Small intestine (tissue), 7 donors: ENCODE measurements at regions not wholly inside any gene's neighbourhood (a gene's known extent, or its start where the extent isn't known, plus 50 kb on each side); places are given as distances from the start of the nearest gene placed in this dataset.

Experiments
- DNase-seq, 2 donors: peaks; one replicate each; pipeline versions ENCODE4 v3.0.0 to v3.0.0-alpha.2; 2013
- FAIRE-seq: peaks from 2 replicates; lab custom pipeline; 2012; peaks lifted over from hg19 to GRCh38; lab: Jason Lieb, UNC
- H3K27ac ChIP-seq, 3 donors: one replicate each; pipeline ENCODE4 v1.5.1; 2013; ENCODE audit warnings: low read length in 2 of 3, mild to moderate bottlenecking in 2 of 3, control low read depth in 1 of 3, inconsistent platforms in 1 of 3, low read depth in 1 of 3, moderate library complexity in 1 of 3
- H3K27me3 ChIP-seq, 3 donors: one replicate each; pipeline ENCODE4 v1.6.1; 2013; ENCODE audit warnings: low read length in 3 of 3, inconsistent platforms in 1 of 3; ENCODE audit not compliant: control insufficient read depth in 3 of 3, insufficient read depth in 3 of 3
- H3K36me3 ChIP-seq, 3 donors: one replicate each; pipeline ENCODE4 v1.6.1; 2013; ENCODE audit warnings: low read length in 3 of 3, inconsistent platforms in 1 of 3, low read depth in 1 of 3, mild to moderate bottlenecking in 1 of 3, moderate library complexity in 1 of 3; ENCODE audit not compliant: control insufficient read depth in 3 of 3, insufficient read depth in 2 of 3
- H3K4me1 ChIP-seq, 3 donors: one replicate each; pipeline ENCODE4 v1.6.1; 2013; ENCODE audit warnings: low read length in 2 of 3, inconsistent platforms in 1 of 3, low read depth in 1 of 3, mild to moderate bottlenecking in 1 of 3, moderate library complexity in 1 of 3; ENCODE audit not compliant: control insufficient read depth in 3 of 3, insufficient read depth in 2 of 3
- H3K4me3 ChIP-seq, 3 donors: one replicate each; pipeline ENCODE4 v1.5.1; 2013; ENCODE audit warnings: low read length in 3 of 3, control low read depth in 1 of 3, inconsistent platforms in 1 of 3, low read depth in 1 of 3, mild to moderate bottlenecking in 1 of 3, moderate library complexity in 1 of 3
- H3K9me3 ChIP-seq, 2 donors: one replicate each; pipeline ENCODE4 v1.6.1; 2013; ENCODE audit warnings: low read depth in 1 of 2, low read length in 1 of 2; ENCODE audit not compliant: control insufficient read depth in 2 of 2, insufficient read depth in 1 of 2
- WGBS, 3 donors: extraction: QIAGEN DNeasy Blood & Tissue Kit; methylation state at CpG; one replicate each; pipeline ENCODE4 v1.1.7; 2013; 5-methylcytosine and 5-hydroxymethylcytosine counted together
- donor health status: healthy with polysubstance abuse.
- donor health status: control.
- donor health status: control.
- donor health status: Bipolar disorder and iron deficiency.
- donor health status: healthy.

DNA sequence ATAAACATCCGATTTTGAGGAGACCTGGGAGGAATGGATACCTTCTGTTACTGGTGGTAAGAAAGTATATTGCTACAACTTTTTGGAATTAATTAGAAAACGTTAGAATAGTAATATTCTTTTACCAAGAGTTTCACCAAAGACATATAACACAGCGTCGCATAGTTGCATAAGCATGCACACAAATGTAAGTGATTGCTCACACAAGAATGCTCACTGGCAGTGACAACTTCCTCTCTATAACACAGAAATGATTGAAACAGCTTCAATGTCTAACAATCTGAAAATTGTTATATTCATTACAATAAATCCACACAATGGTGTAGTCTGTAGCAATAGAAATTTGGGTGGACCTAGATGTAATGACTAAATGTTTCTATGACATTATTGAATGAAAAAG lies 998.6 kb downstream of the TTLL7 start:
- Histone ChIP-seq H3K4me3 (no peak overlapping the region), H3K27ac (no peak overlapping the region), H3K27me3 (no peaks in the 10 kb centered on the region), H3K36me3 (no peaks in the 10 kb centered on the region), H3K9me3 (no peaks in the 10 kb centered on the region), H3K4me1 (no peaks in the 10 kb centered on the region)
- FAIRE-seq: no peak
- no peak for DNase-seq
- 80 to 85% (median 81%) methylated on average over 4 of the region's 4 CpGs for WGBS, 3 donors

DNA sequence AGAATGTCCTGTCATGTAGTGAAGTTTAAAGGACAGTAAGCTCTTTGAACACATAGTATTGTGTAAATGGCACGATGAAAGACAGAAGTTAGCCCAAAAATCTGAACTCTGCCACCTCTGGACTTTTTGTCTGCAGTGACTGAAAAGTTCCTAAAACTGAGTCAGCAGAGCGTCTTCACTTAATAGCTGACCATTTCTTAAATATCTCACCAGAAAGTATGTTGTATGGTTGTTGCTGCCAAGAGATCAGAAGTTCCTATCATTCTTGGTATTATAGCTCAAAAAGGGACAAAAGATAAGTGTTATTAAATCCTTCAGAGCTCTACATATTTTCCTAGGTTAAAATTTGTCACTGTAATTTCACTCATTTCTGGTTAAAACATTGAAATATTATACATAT lies 1003.0 kb downstream of the TTLL7 start:
- Histone ChIP-seq H3K4me1 (no peaks in the 10 kb centered on the region), H3K36me3 (no peaks in the 10 kb centered on the region), H3K27me3 (no peaks in the 10 kb centered on the region), H3K27ac (no peak overlapping the region), H3K4me3 (no peak overlapping the region), H3K9me3 (peaks cover 0 to 3% of the 10 kb centered on the region in 2 donors)
- 59 to 78% (median 67%) methylated on average over 2 of the region's 2 CpGs for WGBS, 3 donors
- FAIRE-seq (no peak), DNase-seq (no peak)

- DNase-seq: no peak
- Histone ChIP-seq H3K4me3 (no peak overlapping the region), H3K27me3 (no peaks in the 10 kb centered on the region), H3K27ac (no peak overlapping the region), H3K4me1 (no peaks in the 10 kb centered on the region), H3K36me3 (no peaks in the 10 kb centered on the region), H3K9me3 (peaks cover 0 to 3% of the 10 kb centered on the region in 2 donors)
- 35 to 68% (median 52%) methylated on average over 3 of the region's 3 CpGs for WGBS, 3 donors
- FAIRE-seq: no peak
These were observed 1004.2 kb downstream of the TTLL7 start for GRCh38 chr1:82994616-82995263.

DNA sequence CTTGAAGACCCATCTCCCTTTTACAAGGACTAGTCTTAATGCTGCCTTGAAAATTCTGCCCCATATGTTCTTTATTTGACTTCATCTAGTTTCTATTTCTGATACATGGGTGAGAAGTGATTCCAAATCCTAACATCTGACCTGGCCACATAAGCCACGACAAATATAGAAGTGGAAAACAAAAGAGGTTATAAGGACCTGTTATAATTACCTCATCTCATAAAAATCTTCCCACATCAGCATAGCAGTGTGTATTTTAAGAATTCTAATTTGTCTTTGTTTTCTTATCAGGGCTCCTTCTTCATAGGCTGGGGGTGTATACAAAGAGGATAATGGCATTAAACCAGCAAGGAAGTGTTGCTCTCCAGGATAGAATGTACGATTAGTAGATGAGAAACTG lies 1007.4 kb downstream of the TTLL7 start:
- Histone ChIP-seq H3K4me1 (no peaks in the 10 kb centered on the region), H3K27ac (no peak overlapping the region), H3K4me3 (no peak overlapping the region), H3K9me3 (peaks cover 0 to 3% of the 10 kb centered on the region in 2 donors), H3K36me3 (no peaks in the 10 kb centered on the region), H3K27me3 (no peaks in the 10 kb centered on the region)
- FAIRE-seq: no peak
- DNase-seq: no peak
- WGBS, 3 donors: 66 to 70% (median 69%) methylated on average over 2 of the region's 2 CpGs

GRCh38 chr1:82979593-82980236 lies 1019.2 kb downstream of the TTLL7 start:
- Histone ChIP-seq H3K4me3 (no peak overlapping the region), H3K27ac (no peak overlapping the region), H3K36me3 (no peaks in the 10 kb centered on the region), H3K9me3 (no peaks in the 10 kb centered on the region), H3K4me1 (no peaks in the 10 kb centered on the region), H3K27me3 (no peaks in the 10 kb centered on the region)
- no peak for FAIRE-seq
- 37 to 46% (median 44%) methylated on average over 7 of the region's 7 CpGs for WGBS, 3 donors
- DNase-seq: no peak

DNA sequence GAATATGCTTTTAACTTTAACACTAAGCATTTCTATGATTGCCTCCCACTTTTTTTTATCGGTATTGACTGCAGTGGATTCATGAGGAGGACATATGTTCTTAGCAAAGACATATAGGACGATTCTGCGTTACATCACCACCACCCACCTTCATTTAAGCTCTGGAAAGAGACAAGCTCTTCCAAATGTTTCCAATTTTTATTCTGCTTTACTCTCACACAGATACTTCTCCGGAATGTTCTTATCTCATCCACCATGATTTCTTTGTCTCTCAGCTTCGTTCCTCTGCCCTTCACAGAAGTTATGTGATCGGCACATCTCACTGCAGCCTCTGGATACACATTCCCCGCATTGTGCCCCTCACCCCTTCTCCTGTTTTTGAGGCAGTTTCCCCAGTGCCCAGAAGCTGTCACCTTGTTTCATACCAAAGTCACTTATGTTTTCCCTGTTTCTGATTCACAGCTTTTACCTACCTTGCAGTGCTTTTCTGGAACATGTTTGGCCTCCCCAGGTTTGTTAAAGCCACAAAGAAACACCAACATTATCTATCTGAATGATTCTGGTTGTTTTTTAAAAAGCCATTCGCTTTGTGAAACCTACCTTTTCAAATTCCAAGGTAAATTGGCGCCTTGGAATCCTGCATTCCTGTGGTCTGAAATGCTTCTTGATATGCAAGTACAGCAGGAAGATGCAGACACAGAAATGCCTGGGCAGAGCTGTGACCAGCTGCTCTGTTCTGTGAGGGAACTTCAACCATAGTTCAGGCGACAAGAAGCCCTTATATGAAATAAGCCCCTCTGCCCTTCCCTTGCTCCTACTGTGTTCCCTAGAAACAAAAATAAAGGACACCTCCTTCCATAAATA lies 1020.2 kb downstream of the TTLL7 start:
- H3K27me3 ChIP-seq: no peaks in the 10 kb centered on the region
- DNase-seq: no peak
- no peak overlapping the region for H3K27ac ChIP-seq
- no peak overlapping the region for H3K4me3 ChIP-seq
- no peaks in the 10 kb centered on the region for H3K36me3 ChIP-seq
- 71 to 85% (median 71%) methylated on average over 10 of the region's 10 CpGs for WGBS, 3 donors
- H3K9me3 ChIP-seq: no peaks in the 10 kb centered on the region
- no peaks in the 10 kb centered on the region for H3K4me1 ChIP-seq
- no peak for FAIRE-seq

GRCh38 chr1:82972841-82973553 lies 1025.9 kb downstream of the TTLL7 start:
- WGBS, 3 donors: 81 to 87% (median 85%) methylated on average over 15 of the region's 15 CpGs
- H3K9me3 ChIP-seq: no peaks in the 10 kb centered on the region
- H3K4me1 ChIP-seq: no peaks in the 10 kb centered on the region
- no peak overlapping the region for H3K27ac ChIP-seq
- FAIRE-seq (no peak), DNase-seq (no peak)
- no peak overlapping the region for H3K4me3 ChIP-seq
- H3K27me3 ChIP-seq: no peaks in the 10 kb centered on the region
- no peaks in the 10 kb centered on the region for H3K36me3 ChIP-seq

GRCh38 chr1:82969340-82969739 lies 1029.6 kb downstream of the TTLL7 start:
- WGBS, 3 donors: 53 to 84% (median 70%) methylated on average over 2 of the region's 2 CpGs
- Histone ChIP-seq H3K36me3 (no peaks in the 10 kb centered on the region), H3K27me3 (no peaks in the 10 kb centered on the region), H3K9me3 (no peaks in the 10 kb centered on the region), H3K4me3 (no peak overlapping the region), H3K27ac (no peak overlapping the region), H3K4me1 (no peaks in the 10 kb centered on the region)
- no peak for DNase-seq
- no peak for FAIRE-seq
